NCI-H1694 treated with DMSO at 0.1 percent for 48 hours (cell line): ENCODE measurements at regions not wholly inside any gene's neighbourhood (a gene's known extent, or its start where the extent isn't known, plus 50 kb on each side); places are given as distances from the start of the nearest gene placed in this dataset.
"Not testable (repeated sequence)": the region's sequence is repeated elsewhere in the genome, so short reads cannot be mapped to it uniquely, and the experiment has no call there.

Experiments
- DNase-seq: peaks from one replicate; lab custom pipeline; 2025; lab: John Stamatoyannopoulos, UW

GRCh38 chr2:215535125-215535668, 99.3 kb upstream of the FN1 start:
- DNase-seq = no peak

- not testable (repeated sequence) for DNase-seq
Measured at GRCh38 chr2:215533716-215534115, 97.8 kb upstream of the FN1 start.

- DNase-seq = no peak
Measured at GRCh38 chr2:215532844-215533243, 97.0 kb upstream of the FN1 start.

GRCh38 chr2:215531284-215531683, 95.4 kb upstream of the FN1 start:
- DNase-seq = no peak

GRCh38 chr2:215530191-215530968, 94.5 kb upstream of the FN1 start:
- DNase-seq = no peak

- no peak for DNase-seq
Measured at GRCh38 chr2:215529271-215529670, 93.4 kb upstream of the FN1 start.

GRCh38 chr2:215528555-215528954, 92.7 kb upstream of the FN1 start:
- DNase-seq = no peak

- DNase-seq = no peak
Measured at GRCh38 chr2:215527736-215528135, 91.9 kb upstream of the FN1 start.

GRCh38 chr2:215526341-215526740, 90.5 kb upstream of the FN1 start:
- DNase-seq = no peak

GRCh38 chr2:215522237-215522636, 86.4 kb upstream of the FN1 start:
- DNase-seq = no peak

GRCh38 chr2:215521031-215521430, 85.2 kb upstream of the FN1 start:
- DNase-seq = no peak

GRCh38 chr2:215517391-215517790, 81.5 kb upstream of the FN1 start:
- DNase-seq = no peak

- DNase-seq = no peak
Measured at GRCh38 chr2:215514516-215514915, 78.6 kb upstream of the FN1 start.

GRCh38 chr2:215511454-215512346, 75.8 kb upstream of the FN1 start:
- no peak for DNase-seq

GRCh38 chr2:215507836-215508235, 72.0 kb upstream of the FN1 start:
- no peak for DNase-seq

- DNase-seq = no peak
Measured at GRCh38 chr2:215507136-215507535, 71.3 kb upstream of the FN1 start.

GRCh38 chr2:215506604-215506990, 70.7 kb upstream of the FN1 start:
- no peak for DNase-seq

- DNase-seq = no peak
Measured at GRCh38 chr2:215505044-215505786, 69.3 kb upstream of the FN1 start.

GRCh38 chr2:215504547-215504946, 68.7 kb upstream of the FN1 start:
- DNase-seq = no peak

- DNase-seq = no peak
Measured at GRCh38 chr2:215503381-215503780, 67.5 kb upstream of the FN1 start.

- DNase-seq = no peak
Measured at GRCh38 chr2:215500466-215500865, 64.6 kb upstream of the FN1 start.

GRCh38 chr2:215499331-215499730, 63.5 kb upstream of the FN1 start:
- no peak for DNase-seq
